SK-N-SH (cell line): ENCODE measurements at regions not wholly inside any gene's neighbourhood (a gene's known extent, or its start where the extent isn't known, plus 50 kb on each side); places are given as distances from the start of the nearest gene placed in this dataset.
"Not testable (repeated sequence)": the region's sequence is repeated elsewhere in the genome, so short reads cannot be mapped to it uniquely, and the experiment has no call there.

Experiments
- CTCF ChIA-PET: fragments of 300-600, 350-600 bp; formaldehyde crosslinking; extraction: SDS; loops from one replicate; lab custom pipeline; 2021; lab: Yijun Ruan, JAX
- POLR2A ChIA-PET: fragments of 350-600 bp; sonication (Branson Sonifier 250); formaldehyde crosslinking; extraction: SDS; loops from one replicate; lab custom pipeline; 2020; ENCODE audit warnings: antibody characterized with exemption, inconsistent platforms; lab: Yijun Ruan, JAX
- DNase-seq: peaks from one replicate; pipeline ENCODE4 v3.0.0; 2012
- H2AFZ ChIP-seq: fragments of 200-600 bp; sonication (generic); 2 replicates; pipeline ENCODE4 v1.8.1; 2016; ENCODE audit warnings: antibody characterized with exemption, mild to moderate bottlenecking, low read depth
- H3F3A ChIP-seq: fragments of 200-600 bp; sonication (generic); replicated peaks from 2 replicates; pipeline ENCODE3; 2016; ENCODE audit warnings: antibody characterized with exemption, mild to moderate bottlenecking; ENCODE audit not compliant: insufficient read depth
- H3K27ac ChIP-seq, 2 experiments: fragments of 200-500 bp in 1 of 2; fragments of 200-600 bp in 1 of 2; sonication (Bioruptor generic) in 1 of 2; sonication (generic), shearing (Covaris generic) in 1 of 2; 2 replicates each; pipeline versions ENCODE4 v1.5.1 to v1.6.1; 2014 to 2016; ENCODE audit warnings: low read depth in 2 of 2, inconsistent platforms in 1 of 2, low read length in 1 of 2, mild to moderate bottlenecking in 1 of 2, mixed read lengths in 1 of 2
- H3K27me3 ChIP-seq: fragments of 200-600 bp; sonication (generic), shearing (Covaris generic); 2 replicates; pipeline ENCODE4 v1.6.1; 2016; ENCODE audit warnings: mixed run types; ENCODE audit not compliant: insufficient read depth
- H3K36me3 ChIP-seq, 2 experiments: fragments of 200-500 bp in 1 of 2; fragments of 200-600 bp in 1 of 2; sonication (Bioruptor generic) in 1 of 2; sonication (generic) in 1 of 2; replicated peaks in 1 of 2; 2 replicates each; pipeline versions ENCODE3 to v1.5.1; 2014 to 2016; ENCODE audit warnings: low read length in 1 of 2, mild to moderate bottlenecking in 1 of 2; ENCODE audit not compliant: insufficient read depth in 2 of 2, control insufficient read depth in 1 of 2
- H3K4me1 ChIP-seq, 2 experiments: fragments of 200-500 bp in 1 of 2; fragments of 200-600 bp in 1 of 2; sonication (Bioruptor generic) in 1 of 2; sonication (generic), shearing (Covaris generic) in 1 of 2; 2 replicates each; pipeline versions ENCODE4 v1.5.1 to v1.6.1; 2014 to 2016; ENCODE audit warnings: low read depth in 1 of 2, low read length in 1 of 2, mixed run types in 1 of 2; ENCODE audit not compliant: insufficient read depth in 2 of 2, control insufficient read depth in 1 of 2
- H3K4me2 ChIP-seq: fragments of 200-600 bp; sonication (generic), shearing (Covaris generic); 2 replicates; pipeline ENCODE4 v1.6.1; 2017; ENCODE audit warnings: mixed run types
- H3K4me3 ChIP-seq, 2 experiments: fragments of 200-500 bp in 1 of 2; fragments of 200-600 bp in 1 of 2; sonication (Bioruptor generic) in 1 of 2; sonication (generic), shearing (Covaris generic) in 1 of 2; 2 replicates each; pipeline versions ENCODE4 v1.5.1 to v1.8.1; 2014 to 2016; ENCODE audit warnings: low read depth in 2 of 2, inconsistent platforms in 1 of 2, low read length in 1 of 2, mild to moderate bottlenecking in 1 of 2, mixed read lengths in 1 of 2, moderate library complexity in 1 of 2
- H3K79me2 ChIP-seq: fragments of 200-600 bp; sonication (generic); 2 replicates; pipeline ENCODE4 v1.8.1; 2017; ENCODE audit warnings: mild to moderate bottlenecking; ENCODE audit not compliant: insufficient read depth
- H3K9ac ChIP-seq: fragments of 200-600 bp; sonication (generic); 2 replicates; pipeline ENCODE4 v1.6.1; 2017; ENCODE audit warnings: mixed run types
- H3K9me2 ChIP-seq: fragments of 200-600 bp; sonication (generic); 2 replicates; pipeline ENCODE4 v1.6.1; 2017; ENCODE audit warnings: mixed run types
- H3K9me3 ChIP-seq: fragments of 200-600 bp; sonication (generic); 2 replicates; pipeline ENCODE4 v1.6.1; 2017; ENCODE audit warnings: mixed run types, mild to moderate bottlenecking, moderate library complexity
- H4K20me1 ChIP-seq: fragments of 200-600 bp; sonication (generic); 2 replicates; pipeline ENCODE4 v1.6.1; 2017; ENCODE audit warnings: mild to moderate bottlenecking, mixed run types; ENCODE audit not compliant: insufficient read depth
- CHD2 ChIP-seq: fragments of 150-350 bp; IDR thresholded peaks from 2 replicates; pipeline ENCODE4 v1.6.1; 2018; ENCODE audit warnings: low read length; ENCODE audit not compliant: partially characterized antibody
- MAX ChIP-seq: IDR thresholded peaks from 2 replicates; pipeline ENCODE4 v1.4.0; 2012; ENCODE audit warnings: low read depth
- PBX3 ChIP-seq: IDR thresholded peaks from 2 replicates; pipeline ENCODE4; 2012
- WGBS: methylation state at CpG from one replicate; pipeline ENCODE4 v1.1.6; 2017; ENCODE audit warnings: low lambda C conversion rate; 5-methylcytosine and 5-hydroxymethylcytosine counted together

GRCh38 chr1:149369081-149369480, 105.8 kb upstream of the NBPF19 start:
- H3K4me1 ChIP-seq, H3K4me3 ChIP-seq, CTCF ChIA-PET, H3K27ac ChIP-seq, H3K4me2 ChIP-seq, H3K27me3 ChIP-seq, H3F3A ChIP-seq, H4K20me1 ChIP-seq, DNase-seq, H3K79me2 ChIP-seq, POLR2A ChIA-PET, H3K9me3 ChIP-seq, H3K36me3 ChIP-seq, H3K9ac ChIP-seq, H3K9me2 ChIP-seq, H2AFZ ChIP-seq: not testable (repeated sequence)
- WGBS: no CpG with 5 or more reads among the region's 1 CpG

GRCh38 chr1:149371955-149372354, 102.9 kb upstream of the NBPF19 start:
- H3K79me2 ChIP-seq, H3K9me3 ChIP-seq, H3K27me3 ChIP-seq, H4K20me1 ChIP-seq, H3K9ac ChIP-seq, H3K9me2 ChIP-seq, DNase-seq, H3K36me3 ChIP-seq, H3F3A ChIP-seq, H3K4me3 ChIP-seq, POLR2A ChIA-PET, H3K4me1 ChIP-seq, H2AFZ ChIP-seq, H3K4me2 ChIP-seq, CTCF ChIA-PET, H3K27ac ChIP-seq: not testable (repeated sequence)
- WGBS: 75% methylated on average over 1 of the region's 4 CpGs

- H3K4me2 ChIP-seq, H4K20me1 ChIP-seq, H3K27me3 ChIP-seq, H3K4me3 ChIP-seq, H3K9ac ChIP-seq, DNase-seq, H3K36me3 ChIP-seq, H3F3A ChIP-seq, H3K4me1 ChIP-seq, POLR2A ChIA-PET, H3K9me2 ChIP-seq, H3K9me3 ChIP-seq, H3K27ac ChIP-seq, CTCF ChIA-PET, H2AFZ ChIP-seq, H3K79me2 ChIP-seq: not testable (repeated sequence)
- 59% methylated on average over 2 of the region's 3 CpGs for WGBS
Observed at GRCh38 chr1:149378462-149378861, 96.4 kb upstream of the NBPF19 start.

- DNase-seq, H3K27me3 ChIP-seq, H3K27ac ChIP-seq, CTCF ChIA-PET, POLR2A ChIA-PET, H3K4me1 ChIP-seq, H2AFZ ChIP-seq, H4K20me1 ChIP-seq, H3F3A ChIP-seq, H3K9me3 ChIP-seq, H3K9me2 ChIP-seq: not testable (repeated sequence)
- Histone ChIP-seq H3K9ac (peak overlapping the region; percentile 66; the same call in 1 of the 2 replicates), H3K79me2 (peaks cover 16% of the 10 kb centered on the region), H3K4me2 (peak overlapping the region; percentile 50; the same call in 1 of the 2 replicates)
- 0% methylated on average over 8 of the region's 69 CpGs for WGBS
- TF ChIP-seq CHD2: peak; percentile 65
- peak; percentile 50; the same call in 1 of the 2 replicates for TF ChIP-seq MAX
- TF ChIP-seq PBX3: peak; percentile 27; the same call in 1 of the 2 replicates
- TF ChIP-seq, all 33 proteins: peak for 3; not testable (repeated sequence) for 30
- H3K4me3 ChIP-seq: peak overlapping the region; percentile 48 to 64
- not testable (repeated sequence) for H3K36me3 ChIP-seq
Observed at GRCh38 chr1:149390173-149390926, 84.5 kb upstream of the NBPF19 start.

GRCh38 chr1:149390931-149391330, 83.9 kb upstream of the NBPF19 start:
- Histone ChIP-seq H3K4me3 (peak overlapping the region; percentile 48 to 64), H3K4me2 (peak overlapping the region; percentile 50; the same call in 1 of the 2 replicates), H3K9ac (peak overlapping the region; percentile 66; the same call in 1 of the 2 replicates), H3K79me2 (peaks cover 16% of the 10 kb centered on the region)
- H3F3A ChIP-seq, H3K36me3 ChIP-seq, H3K4me1 ChIP-seq, POLR2A ChIA-PET, CTCF ChIA-PET, H4K20me1 ChIP-seq, H3K9me3 ChIP-seq, H3K27ac ChIP-seq, H3K9me2 ChIP-seq, H2AFZ ChIP-seq, H3K27me3 ChIP-seq, DNase-seq: not testable (repeated sequence)
- WGBS: no CpG with 5 or more reads among the region's 43 CpGs
